Keratinocyte (primary cell): ENCODE measurements at regions not wholly inside any gene's neighbourhood (a gene's known extent, or its start where the extent isn't known, plus 50 kb on each side); places are given as distances from the start of the nearest gene placed in this dataset.

Source experiments
- DNase-seq: peaks from one replicate; pipeline ENCODE4 v3.0.0-alpha.2; 2011; ENCODE audit warnings: low read depth, missing footprints, low spot score
- FAIRE-seq: peaks from 2 replicates; lab custom pipeline; 2011; peaks lifted over from hg19 to GRCh38; lab: Jason Lieb, UNC
- H2AFZ ChIP-seq: 2 replicates; pipeline ENCODE4 v1.6.0; 2012; ENCODE audit warnings: low read length, control low read depth, inconsistent platforms; ENCODE audit not compliant: control insufficient read depth
- H3K27ac ChIP-seq: 2 replicates; pipeline ENCODE4 v1.5.1; 2011; ENCODE audit warnings: low read length; ENCODE audit not compliant: control insufficient read depth, insufficient read depth
- H3K27me3 ChIP-seq: 3 replicates; pipeline ENCODE4 v1.6.0; 2011; ENCODE audit warnings: low read length; ENCODE audit not compliant: control insufficient read depth, insufficient read depth; ENCODE audit errors: extremely low read depth
- H3K36me3 ChIP-seq, 2 experiments: 2 replicates in 1 of 2; 3 replicates in 1 of 2; pipeline ENCODE4 v1.5.1; 2011; ENCODE audit warnings: low read length in 2 of 2, mild to moderate bottlenecking in 1 of 2; ENCODE audit not compliant: control insufficient read depth in 2 of 2, insufficient read depth in 2 of 2; ENCODE audit errors: extremely low read depth in 1 of 2
- H3K4me1 ChIP-seq: 3 replicates; pipeline ENCODE4 v1.5.1; 2011; ENCODE audit warnings: low read length; ENCODE audit not compliant: control insufficient read depth, insufficient read depth; ENCODE audit errors: extremely low read depth
- H3K4me2 ChIP-seq: 3 replicates; pipeline ENCODE4 v1.6.0; 2011; ENCODE audit warnings: low read depth, low read length; ENCODE audit not compliant: control insufficient read depth, insufficient read depth; ENCODE audit errors: extremely low read depth
- H3K4me3 ChIP-seq, 3 experiments: fragments of 200-600 bp in 1 of 3; sonication (generic) in 1 of 3; 2 replicates in 2 of 3; 3 replicates in 1 of 3; pipeline ENCODE4 v1.5.1; 2011 to 2016; ENCODE audit warnings: low read length in 3 of 3, mild to moderate bottlenecking in 3 of 3, control low read depth in 2 of 3, inconsistent platforms in 1 of 3, low read depth in 1 of 3, mixed read lengths in 1 of 3, mixed run types in 1 of 3, moderate library complexity in 1 of 3; ENCODE audit not compliant: control insufficient read depth in 2 of 3, insufficient read depth in 2 of 3; ENCODE audit errors: extremely low read depth in 1 of 3
- H3K79me2 ChIP-seq: 2 replicates; pipeline ENCODE4 v1.6.0; 2012; ENCODE audit warnings: low read length; ENCODE audit not compliant: control insufficient read depth, insufficient read depth
- H3K9ac ChIP-seq: 3 replicates; pipeline ENCODE4 v1.6.0; 2011; ENCODE audit warnings: low read length; ENCODE audit not compliant: control insufficient read depth, insufficient read depth; ENCODE audit errors: extremely low read depth
- H3K9me1 ChIP-seq: 3 replicates; pipeline ENCODE4 v1.6.0; 2011; ENCODE audit warnings: low read length; ENCODE audit not compliant: control insufficient read depth, insufficient read depth; ENCODE audit errors: extremely low read depth
- H3K9me3 ChIP-seq: 2 replicates; pipeline ENCODE4 v1.5.1; 2012; ENCODE audit warnings: low read depth, low read length; ENCODE audit not compliant: control insufficient read depth
- H4K20me1 ChIP-seq: 3 replicates; pipeline ENCODE4 v1.6.0; 2011; ENCODE audit warnings: low read length; ENCODE audit not compliant: control insufficient read depth, insufficient read depth; ENCODE audit errors: extremely low read depth
- EZH2 ChIP-seq: IDR thresholded peaks from one replicate; pipeline ENCODE4 v1.6.1; 2012; ENCODE audit warnings: inconsistent platforms, mild to moderate bottlenecking, low read length, moderate library complexity
- dilution Hi-C: fragments of 300-500 bp; cut with MboI; formaldehyde crosslinking; loops from one replicate; pipeline ENCODE4 v1.7.0; 2020; ENCODE audit warnings: low sequenced_read_pairs; ENCODE audit not compliant: extremely low pct_ligation_motif_present
- TF ChIP-seq, protein P1 (sequence below), 3 experiments: IDR thresholded peaks in 1 of 3; conservative IDR thresholded peaks in 1 of 3; optimal IDR thresholded peaks in 1 of 3; 2 replicates in 2 of 3; 3 replicates in 1 of 3; pipeline versions ENCODE3 to v1.5.1; 2011; ENCODE audit warnings: low read length in 3 of 3, mild to moderate bottlenecking in 3 of 3, moderate library complexity in 2 of 3, control low read depth in 1 of 3, inconsistent platforms in 1 of 3; ENCODE audit not compliant: insufficient read depth in 2 of 3; ENCODE audit errors: extremely low read depth in 1 of 3

DNA sequence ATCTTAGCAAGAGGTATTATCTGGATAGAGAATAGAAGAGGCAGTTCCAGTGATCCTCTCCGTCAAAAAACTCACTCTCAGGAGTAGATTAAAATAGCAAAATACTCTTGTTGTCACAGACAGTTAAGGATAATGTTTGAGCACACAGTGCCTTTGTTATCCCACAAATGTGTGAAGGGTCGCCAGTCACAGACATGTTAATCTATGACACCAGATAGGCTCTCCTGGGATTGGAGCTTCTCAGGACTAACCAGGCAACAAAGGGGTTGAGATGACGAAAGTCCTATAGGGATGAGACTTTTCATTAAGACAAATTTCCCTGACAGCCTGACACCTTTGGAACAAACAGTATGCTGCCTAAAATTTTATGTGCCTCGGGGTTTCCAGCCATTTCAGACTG, 1947.1 kb downstream of the OLFM4 start:
- H3K9me1 ChIP-seq: no peaks in the 10 kb centered on the region
- H3K79me2 ChIP-seq: no peaks in the 10 kb centered on the region
- no peak overlapping the region for H3K4me2 ChIP-seq
- no peak overlapping the region for H2AFZ ChIP-seq
- no peak for TF ChIP-seq EZH2
- TF ChIP-seq, protein P1, sequence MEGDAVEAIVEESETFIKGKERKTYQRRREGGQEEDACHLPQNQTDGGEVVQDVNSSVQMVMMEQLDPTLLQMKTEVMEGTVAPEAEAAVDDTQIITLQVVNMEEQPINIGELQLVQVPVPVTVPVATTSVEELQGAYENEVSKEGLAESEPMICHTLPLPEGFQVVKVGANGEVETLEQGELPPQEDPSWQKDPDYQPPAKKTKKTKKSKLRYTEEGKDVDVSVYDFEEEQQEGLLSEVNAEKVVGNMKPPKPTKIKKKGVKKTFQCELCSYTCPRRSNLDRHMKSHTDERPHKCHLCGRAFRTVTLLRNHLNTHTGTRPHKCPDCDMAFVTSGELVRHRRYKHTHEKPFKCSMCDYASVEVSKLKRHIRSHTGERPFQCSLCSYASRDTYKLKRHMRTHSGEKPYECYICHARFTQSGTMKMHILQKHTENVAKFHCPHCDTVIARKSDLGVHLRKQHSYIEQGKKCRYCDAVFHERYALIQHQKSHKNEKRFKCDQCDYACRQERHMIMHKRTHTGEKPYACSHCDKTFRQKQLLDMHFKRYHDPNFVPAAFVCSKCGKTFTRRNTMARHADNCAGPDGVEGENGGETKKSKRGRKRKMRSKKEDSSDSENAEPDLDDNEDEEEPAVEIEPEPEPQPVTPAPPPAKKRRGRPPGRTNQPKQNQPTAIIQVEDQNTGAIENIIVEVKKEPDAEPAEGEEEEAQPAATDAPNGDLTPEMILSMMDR (optimal IDR thresholded peaks at IDR 0.05 in 1 of 3, IDR thresholded peaks at IDR 0.05 in 1 of 3, conservative IDR thresholded peaks at IDR 0.05 in 1 of 3; ENCODE audit: extremely low read depth in 1 of 3, insufficient read depth in 2 of 3, low read length in 3 of 3): no peak
- no peaks in the 10 kb centered on the region for H3K9me3 ChIP-seq
- H3K36me3 ChIP-seq: no peaks in the 10 kb centered on the region
- H3K27ac ChIP-seq: no peak overlapping the region
- H3K4me3 ChIP-seq: no peak overlapping the region
- H3K9ac ChIP-seq: no peak overlapping the region
- no peaks in the 10 kb centered on the region for H4K20me1 ChIP-seq
- DNase-seq: no peak
- H3K27me3 ChIP-seq: no peaks in the 10 kb centered on the region
- dilution Hi-C loops: no loop called here
- no peaks in the 10 kb centered on the region for H3K4me1 ChIP-seq
- no peak for FAIRE-seq

DNA sequence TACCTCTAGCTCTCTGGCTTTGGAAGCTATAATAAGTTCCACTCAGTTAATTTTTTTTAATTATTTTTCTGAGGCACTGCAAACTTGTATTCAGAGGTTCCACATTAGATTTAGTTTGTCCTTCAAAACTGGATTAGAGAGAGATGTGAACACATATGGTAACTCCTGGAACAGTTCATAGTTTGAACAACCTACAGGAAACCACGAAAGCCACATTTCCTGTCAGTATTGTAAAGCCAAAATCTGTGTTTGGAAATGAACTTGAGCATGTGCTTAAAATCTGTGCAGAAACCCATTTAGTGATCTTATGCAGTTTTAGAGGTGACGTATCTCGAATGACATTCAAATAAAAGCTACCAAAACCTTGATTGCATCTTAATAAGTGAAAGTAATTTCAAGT, 1952.0 kb downstream of the OLFM4 start:
- Histone ChIP-seq H3K27me3 (no peaks in the 10 kb centered on the region), H4K20me1 (no peaks in the 10 kb centered on the region), H3K4me1 (no peaks in the 10 kb centered on the region), H3K27ac (no peak overlapping the region), H3K4me2 (no peak overlapping the region), H3K9me3 (no peaks in the 10 kb centered on the region), H3K36me3 (no peaks in the 10 kb centered on the region), H3K9ac (no peak overlapping the region), H3K79me2 (no peaks in the 10 kb centered on the region), H2AFZ (no peak overlapping the region), H3K9me1 (no peaks in the 10 kb centered on the region), H3K4me3 (no peak overlapping the region)
- no peak for FAIRE-seq
- DNase-seq: no peak
- dilution Hi-C loops: no loop called here
- TF ChIP-seq EZH2: no peak
- TF ChIP-seq, protein P1 (optimal IDR thresholded peaks at IDR 0.05 in 1 of 3, IDR thresholded peaks at IDR 0.05 in 1 of 3, conservative IDR thresholded peaks at IDR 0.05 in 1 of 3; ENCODE audit: extremely low read depth in 1 of 3, insufficient read depth in 2 of 3, low read length in 3 of 3): no peak
